ENCODE measurements at regions not wholly inside any gene's neighbourhood (a gene's known extent, or its start where the extent isn't known, plus 50 kb on each side); places are given as distances from the start of the nearest gene placed in this dataset.

GRCh38 chrX:122245943-122246342, 938.1 kb upstream of the GRIA3 start:
- Histone ChIP-seq H3K4me3 (ENCODE audit: low read depth in 1 of 2, low read length in 2 of 2) (no peak overlapping the region), H3K4me1 (ENCODE audit: insufficient read depth, low read length) (no peaks in the 10 kb centered on the region), H3K79me2 (ENCODE audit: insufficient read depth, low read length) (no peaks in the 10 kb centered on the region), H3K36me3 (ENCODE audit: insufficient read depth, low read length) (no peaks in the 10 kb centered on the region), H3K9ac (ENCODE audit: low read depth, low read length) (no peak overlapping the region), H3K27me3 (ENCODE audit: insufficient read depth, low read length, poor library complexity) (no peaks in the 10 kb centered on the region), H4K20me1 (ENCODE audit: insufficient read depth, low read length) (no peaks in the 10 kb centered on the region), H3K27ac (ENCODE audit: low read length) (no peak overlapping the region), H3K9me3 (ENCODE audit: insufficient read depth, low read length, severe bottlenecking) (no peaks in the 10 kb centered on the region), H2AFZ (ENCODE audit: low read depth, low read length) (no peak overlapping the region), H3K4me2 (ENCODE audit: insufficient read depth, low read length) (no peak overlapping the region)
- no peak for DNase-seq
- ATAC-seq (ENCODE audit: insufficient read depth, low read depth) = no peak
- TF ChIP-seq, protein P1, sequence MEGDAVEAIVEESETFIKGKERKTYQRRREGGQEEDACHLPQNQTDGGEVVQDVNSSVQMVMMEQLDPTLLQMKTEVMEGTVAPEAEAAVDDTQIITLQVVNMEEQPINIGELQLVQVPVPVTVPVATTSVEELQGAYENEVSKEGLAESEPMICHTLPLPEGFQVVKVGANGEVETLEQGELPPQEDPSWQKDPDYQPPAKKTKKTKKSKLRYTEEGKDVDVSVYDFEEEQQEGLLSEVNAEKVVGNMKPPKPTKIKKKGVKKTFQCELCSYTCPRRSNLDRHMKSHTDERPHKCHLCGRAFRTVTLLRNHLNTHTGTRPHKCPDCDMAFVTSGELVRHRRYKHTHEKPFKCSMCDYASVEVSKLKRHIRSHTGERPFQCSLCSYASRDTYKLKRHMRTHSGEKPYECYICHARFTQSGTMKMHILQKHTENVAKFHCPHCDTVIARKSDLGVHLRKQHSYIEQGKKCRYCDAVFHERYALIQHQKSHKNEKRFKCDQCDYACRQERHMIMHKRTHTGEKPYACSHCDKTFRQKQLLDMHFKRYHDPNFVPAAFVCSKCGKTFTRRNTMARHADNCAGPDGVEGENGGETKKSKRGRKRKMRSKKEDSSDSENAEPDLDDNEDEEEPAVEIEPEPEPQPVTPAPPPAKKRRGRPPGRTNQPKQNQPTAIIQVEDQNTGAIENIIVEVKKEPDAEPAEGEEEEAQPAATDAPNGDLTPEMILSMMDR (IDR thresholded peaks at IDR 0.05; ENCODE audit: borderline replicate concordance, extremely low read depth, low read length, poor library complexity, severe bottlenecking) = no peak
- TF ChIP-seq EZH2 (IDR thresholded peaks at IDR 0.05; ENCODE audit: borderline replicate concordance, low read depth, low read length, severe bottlenecking) = no peak

GRCh38 chrX:122246937-122247336, 937.1 kb upstream of the GRIA3 start:
- no peaks in the 10 kb centered on the region for H3K79me2 ChIP-seq (ENCODE audit: insufficient read depth, low read length)
- no peaks in the 10 kb centered on the region for H4K20me1 ChIP-seq (ENCODE audit: insufficient read depth, low read length)
- H3K27me3 ChIP-seq (ENCODE audit: insufficient read depth, low read length, poor library complexity) = no peaks in the 10 kb centered on the region
- no peak overlapping the region for H2AFZ ChIP-seq (ENCODE audit: low read depth, low read length)
- no peak overlapping the region for H3K4me2 ChIP-seq (ENCODE audit: insufficient read depth, low read length)
- H3K4me1 ChIP-seq (ENCODE audit: insufficient read depth, low read length) = no peaks in the 10 kb centered on the region
- H3K36me3 ChIP-seq (ENCODE audit: insufficient read depth, low read length) = no peaks in the 10 kb centered on the region
- H3K9me3 ChIP-seq (ENCODE audit: insufficient read depth, low read length, severe bottlenecking) = no peaks in the 10 kb centered on the region
- no peak overlapping the region for H3K4me3 ChIP-seq (ENCODE audit: low read depth in 1 of 2, low read length in 2 of 2)
- ATAC-seq (ENCODE audit: insufficient read depth, low read depth) (no peak), DNase-seq (no peak)
- no peak overlapping the region for H3K9ac ChIP-seq (ENCODE audit: low read depth, low read length)
- TF ChIP-seq EZH2 (IDR thresholded peaks at IDR 0.05; ENCODE audit: borderline replicate concordance, low read depth, low read length, severe bottlenecking) = no peak
- TF ChIP-seq, protein P1 (IDR thresholded peaks at IDR 0.05; ENCODE audit: borderline replicate concordance, extremely low read depth, low read length, poor library complexity, severe bottlenecking) = no peak
- H3K27ac ChIP-seq (ENCODE audit: low read length) = no peak overlapping the region

DNA sequence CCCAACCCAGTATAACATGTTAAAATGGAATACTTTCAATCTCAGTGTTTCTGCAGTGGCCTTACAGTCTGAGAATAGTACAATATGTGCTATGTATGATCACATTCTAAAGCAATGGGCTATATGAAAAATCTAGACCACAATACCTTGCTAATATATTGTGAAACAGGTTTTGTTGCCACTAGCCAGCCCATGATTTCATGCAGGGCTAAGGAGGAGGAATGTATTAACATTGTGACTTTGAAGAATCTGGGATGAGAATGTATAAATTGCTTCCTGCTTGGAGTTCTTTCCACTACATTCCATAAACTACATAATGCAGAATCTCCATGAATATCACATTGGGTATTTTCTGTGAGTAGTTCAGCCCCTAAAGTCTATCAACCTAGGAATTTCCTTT, 935.4 kb upstream of the GRIA3 start:
- no peak overlapping the region for H2AFZ ChIP-seq (ENCODE audit: low read depth, low read length)
- no peak overlapping the region for H3K4me3 ChIP-seq (ENCODE audit: low read depth in 1 of 2, low read length in 2 of 2)
- no peak overlapping the region for H3K9ac ChIP-seq (ENCODE audit: low read depth, low read length)
- H3K4me2 ChIP-seq (ENCODE audit: insufficient read depth, low read length) = no peak overlapping the region
- H3K9me3 ChIP-seq (ENCODE audit: insufficient read depth, low read length, severe bottlenecking) = no peaks in the 10 kb centered on the region
- no peaks in the 10 kb centered on the region for H4K20me1 ChIP-seq (ENCODE audit: insufficient read depth, low read length)
- no peaks in the 10 kb centered on the region for H3K4me1 ChIP-seq (ENCODE audit: insufficient read depth, low read length)
- H3K36me3 ChIP-seq (ENCODE audit: insufficient read depth, low read length) = no peaks in the 10 kb centered on the region
- no peak for TF ChIP-seq EZH2 (IDR thresholded peaks at IDR 0.05; ENCODE audit: borderline replicate concordance, low read depth, low read length, severe bottlenecking)
- TF ChIP-seq, protein P1 (IDR thresholded peaks at IDR 0.05; ENCODE audit: borderline replicate concordance, extremely low read depth, low read length, poor library complexity, severe bottlenecking) = no peak
- no peaks in the 10 kb centered on the region for H3K79me2 ChIP-seq (ENCODE audit: insufficient read depth, low read length)
- ATAC-seq (ENCODE audit: insufficient read depth, low read depth) = no peak
- H3K27ac ChIP-seq (ENCODE audit: low read length) = no peak overlapping the region
- no peak for DNase-seq
- no peaks in the 10 kb centered on the region for H3K27me3 ChIP-seq (ENCODE audit: insufficient read depth, low read length, poor library complexity)

- TF ChIP-seq, protein P1 (IDR thresholded peaks at IDR 0.05; ENCODE audit: borderline replicate concordance, extremely low read depth, low read length, poor library complexity, severe bottlenecking) = no peak
- no peak for TF ChIP-seq EZH2 (IDR thresholded peaks at IDR 0.05; ENCODE audit: borderline replicate concordance, low read depth, low read length, severe bottlenecking)
- H3K4me1 ChIP-seq (ENCODE audit: insufficient read depth, low read length) = no peaks in the 10 kb centered on the region
- H4K20me1 ChIP-seq (ENCODE audit: insufficient read depth, low read length) = no peaks in the 10 kb centered on the region
- H3K4me3 ChIP-seq (ENCODE audit: low read depth in 1 of 2, low read length in 2 of 2) = no peak overlapping the region
- no peak overlapping the region for H3K9ac ChIP-seq (ENCODE audit: low read depth, low read length)
- no peaks in the 10 kb centered on the region for H3K9me3 ChIP-seq (ENCODE audit: insufficient read depth, low read length, severe bottlenecking)
- no peak overlapping the region for H3K27ac ChIP-seq (ENCODE audit: low read length)
- ATAC-seq (ENCODE audit: insufficient read depth, low read depth) = no peak
- no peaks in the 10 kb centered on the region for H3K36me3 ChIP-seq (ENCODE audit: insufficient read depth, low read length)
- H3K4me2 ChIP-seq (ENCODE audit: insufficient read depth, low read length) = no peak overlapping the region
- no peak overlapping the region for H2AFZ ChIP-seq (ENCODE audit: low read depth, low read length)
- DNase-seq = no peak
- H3K79me2 ChIP-seq (ENCODE audit: insufficient read depth, low read length) = no peaks in the 10 kb centered on the region
- H3K27me3 ChIP-seq (ENCODE audit: insufficient read depth, low read length, poor library complexity) = no peaks in the 10 kb centered on the region
Observed at GRCh38 chrX:122252454-122252853, 931.6 kb upstream of the GRIA3 start.

Data from DND-41 (cell line).